Keratinocyte (primary cell): ENCODE measurements at regions not wholly inside any gene's neighbourhood (a gene's known extent, or its start where the extent isn't known, plus 50 kb on each side); places are given as distances from the start of the nearest gene placed in this dataset.

Source experiments
- DNase-seq: peaks from one replicate; pipeline ENCODE4 v3.0.0-alpha.2; 2011; ENCODE audit warnings: low read depth, missing footprints, low spot score
- FAIRE-seq: peaks from 2 replicates; lab custom pipeline; 2011; peaks lifted over from hg19 to GRCh38; lab: Jason Lieb, UNC
- H2AFZ ChIP-seq: 2 replicates; pipeline ENCODE4 v1.6.0; 2012; ENCODE audit warnings: low read length, control low read depth, inconsistent platforms; ENCODE audit not compliant: control insufficient read depth
- H3K27ac ChIP-seq: 2 replicates; pipeline ENCODE4 v1.5.1; 2011; ENCODE audit warnings: low read length; ENCODE audit not compliant: control insufficient read depth, insufficient read depth
- H3K27me3 ChIP-seq: 3 replicates; pipeline ENCODE4 v1.6.0; 2011; ENCODE audit warnings: low read length; ENCODE audit not compliant: control insufficient read depth, insufficient read depth; ENCODE audit errors: extremely low read depth
- H3K36me3 ChIP-seq, 2 experiments: 2 replicates in 1 of 2; 3 replicates in 1 of 2; pipeline ENCODE4 v1.5.1; 2011; ENCODE audit warnings: low read length in 2 of 2, mild to moderate bottlenecking in 1 of 2; ENCODE audit not compliant: control insufficient read depth in 2 of 2, insufficient read depth in 2 of 2; ENCODE audit errors: extremely low read depth in 1 of 2
- H3K4me1 ChIP-seq: 3 replicates; pipeline ENCODE4 v1.5.1; 2011; ENCODE audit warnings: low read length; ENCODE audit not compliant: control insufficient read depth, insufficient read depth; ENCODE audit errors: extremely low read depth
- H3K4me2 ChIP-seq: 3 replicates; pipeline ENCODE4 v1.6.0; 2011; ENCODE audit warnings: low read depth, low read length; ENCODE audit not compliant: control insufficient read depth, insufficient read depth; ENCODE audit errors: extremely low read depth
- H3K4me3 ChIP-seq, 3 experiments: fragments of 200-600 bp in 1 of 3; sonication (generic) in 1 of 3; 2 replicates in 2 of 3; 3 replicates in 1 of 3; pipeline ENCODE4 v1.5.1; 2011 to 2016; ENCODE audit warnings: low read length in 3 of 3, mild to moderate bottlenecking in 3 of 3, control low read depth in 2 of 3, inconsistent platforms in 1 of 3, low read depth in 1 of 3, mixed read lengths in 1 of 3, mixed run types in 1 of 3, moderate library complexity in 1 of 3; ENCODE audit not compliant: control insufficient read depth in 2 of 3, insufficient read depth in 2 of 3; ENCODE audit errors: extremely low read depth in 1 of 3
- H3K79me2 ChIP-seq: 2 replicates; pipeline ENCODE4 v1.6.0; 2012; ENCODE audit warnings: low read length; ENCODE audit not compliant: control insufficient read depth, insufficient read depth
- H3K9ac ChIP-seq: 3 replicates; pipeline ENCODE4 v1.6.0; 2011; ENCODE audit warnings: low read length; ENCODE audit not compliant: control insufficient read depth, insufficient read depth; ENCODE audit errors: extremely low read depth
- H3K9me1 ChIP-seq: 3 replicates; pipeline ENCODE4 v1.6.0; 2011; ENCODE audit warnings: low read length; ENCODE audit not compliant: control insufficient read depth, insufficient read depth; ENCODE audit errors: extremely low read depth
- H3K9me3 ChIP-seq: 2 replicates; pipeline ENCODE4 v1.5.1; 2012; ENCODE audit warnings: low read depth, low read length; ENCODE audit not compliant: control insufficient read depth
- H4K20me1 ChIP-seq: 3 replicates; pipeline ENCODE4 v1.6.0; 2011; ENCODE audit warnings: low read length; ENCODE audit not compliant: control insufficient read depth, insufficient read depth; ENCODE audit errors: extremely low read depth
- EZH2 ChIP-seq: IDR thresholded peaks from one replicate; pipeline ENCODE4 v1.6.1; 2012; ENCODE audit warnings: inconsistent platforms, mild to moderate bottlenecking, low read length, moderate library complexity
- dilution Hi-C: fragments of 300-500 bp; cut with MboI; formaldehyde crosslinking; loops from one replicate; pipeline ENCODE4 v1.7.0; 2020; ENCODE audit warnings: low sequenced_read_pairs; ENCODE audit not compliant: extremely low pct_ligation_motif_present
- TF ChIP-seq, protein P1 (sequence below), 3 experiments: IDR thresholded peaks in 1 of 3; conservative IDR thresholded peaks in 1 of 3; optimal IDR thresholded peaks in 1 of 3; 2 replicates in 2 of 3; 3 replicates in 1 of 3; pipeline versions ENCODE3 to v1.5.1; 2011; ENCODE audit warnings: low read length in 3 of 3, mild to moderate bottlenecking in 3 of 3, moderate library complexity in 2 of 3, control low read depth in 1 of 3, inconsistent platforms in 1 of 3; ENCODE audit not compliant: insufficient read depth in 2 of 3; ENCODE audit errors: extremely low read depth in 1 of 3

DNA sequence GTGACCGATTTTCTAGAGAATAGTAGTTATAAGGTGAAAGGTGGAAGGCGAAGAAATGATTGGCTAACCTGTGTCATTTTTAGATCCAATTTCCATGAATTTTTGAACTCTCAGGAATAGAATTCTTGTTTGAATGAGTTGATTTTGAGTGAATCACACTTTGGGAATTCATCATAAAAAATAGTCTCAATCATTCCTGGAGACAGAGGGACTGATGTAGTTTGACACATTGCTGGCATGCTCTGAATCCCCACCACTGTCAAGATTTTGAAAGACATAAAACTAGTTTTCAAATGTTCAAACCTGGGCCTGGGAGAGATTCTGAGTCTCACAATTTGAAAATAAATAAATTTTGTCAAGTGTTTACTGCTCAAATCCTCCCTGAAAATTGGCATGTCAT is 861.4 kb upstream of the RAG2 start:
- Histone ChIP-seq H4K20me1 (no peaks in the 10 kb centered on the region), H2AFZ (no peak overlapping the region), H3K4me3 (no peak overlapping the region), H3K4me1 (no peaks in the 10 kb centered on the region), H3K27me3 (no peaks in the 10 kb centered on the region), H3K79me2 (no peaks in the 10 kb centered on the region), H3K36me3 (no peaks in the 10 kb centered on the region), H3K9me1 (no peaks in the 10 kb centered on the region), H3K9ac (no peak overlapping the region), H3K4me2 (no peak overlapping the region), H3K27ac (no peak overlapping the region), H3K9me3 (no peaks in the 10 kb centered on the region)
- no peak for TF ChIP-seq EZH2
- TF ChIP-seq, protein P1, sequence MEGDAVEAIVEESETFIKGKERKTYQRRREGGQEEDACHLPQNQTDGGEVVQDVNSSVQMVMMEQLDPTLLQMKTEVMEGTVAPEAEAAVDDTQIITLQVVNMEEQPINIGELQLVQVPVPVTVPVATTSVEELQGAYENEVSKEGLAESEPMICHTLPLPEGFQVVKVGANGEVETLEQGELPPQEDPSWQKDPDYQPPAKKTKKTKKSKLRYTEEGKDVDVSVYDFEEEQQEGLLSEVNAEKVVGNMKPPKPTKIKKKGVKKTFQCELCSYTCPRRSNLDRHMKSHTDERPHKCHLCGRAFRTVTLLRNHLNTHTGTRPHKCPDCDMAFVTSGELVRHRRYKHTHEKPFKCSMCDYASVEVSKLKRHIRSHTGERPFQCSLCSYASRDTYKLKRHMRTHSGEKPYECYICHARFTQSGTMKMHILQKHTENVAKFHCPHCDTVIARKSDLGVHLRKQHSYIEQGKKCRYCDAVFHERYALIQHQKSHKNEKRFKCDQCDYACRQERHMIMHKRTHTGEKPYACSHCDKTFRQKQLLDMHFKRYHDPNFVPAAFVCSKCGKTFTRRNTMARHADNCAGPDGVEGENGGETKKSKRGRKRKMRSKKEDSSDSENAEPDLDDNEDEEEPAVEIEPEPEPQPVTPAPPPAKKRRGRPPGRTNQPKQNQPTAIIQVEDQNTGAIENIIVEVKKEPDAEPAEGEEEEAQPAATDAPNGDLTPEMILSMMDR (optimal IDR thresholded peaks at IDR 0.05 in 1 of 3, IDR thresholded peaks at IDR 0.05 in 1 of 3, conservative IDR thresholded peaks at IDR 0.05 in 1 of 3; ENCODE audit: extremely low read depth in 1 of 3, insufficient read depth in 2 of 3, low read length in 3 of 3) = no peak
- DNase-seq (no peak), FAIRE-seq (no peak)
- dilution Hi-C loops = no loop called here

DNA sequence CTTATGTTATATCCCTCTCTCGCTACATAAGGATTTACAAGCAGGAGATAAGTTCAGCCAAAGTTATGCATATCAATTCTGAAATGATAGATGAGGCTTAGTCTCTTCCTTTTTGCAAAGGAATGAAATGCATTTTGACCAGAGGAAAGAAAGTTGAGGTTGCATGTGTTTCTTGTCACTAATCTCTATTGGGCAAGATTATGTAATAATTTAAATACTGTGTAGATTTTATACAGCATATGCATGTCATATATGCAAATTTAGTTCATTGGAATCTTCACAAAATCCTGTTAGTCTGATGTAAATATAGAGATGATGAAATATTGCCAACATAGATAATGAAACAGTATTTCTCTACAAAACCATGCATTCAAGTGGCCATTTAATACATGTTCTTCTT is 858.7 kb upstream of the RAG2 start:
- FAIRE-seq (no peak), DNase-seq (no peak)
- H3K4me2 ChIP-seq = no peak overlapping the region
- TF ChIP-seq EZH2 = no peak
- TF ChIP-seq, protein P1 (optimal IDR thresholded peaks at IDR 0.05 in 1 of 3, IDR thresholded peaks at IDR 0.05 in 1 of 3, conservative IDR thresholded peaks at IDR 0.05 in 1 of 3; ENCODE audit: extremely low read depth in 1 of 3, insufficient read depth in 2 of 3, low read length in 3 of 3) = no peak
- no peak overlapping the region for H2AFZ ChIP-seq
- H3K9me1 ChIP-seq = no peaks in the 10 kb centered on the region
- H3K27ac ChIP-seq = no peak overlapping the region
- dilution Hi-C loops = no loop called here
- H3K4me1 ChIP-seq = no peaks in the 10 kb centered on the region
- no peak overlapping the region for H3K9ac ChIP-seq
- H4K20me1 ChIP-seq = no peaks in the 10 kb centered on the region
- H3K9me3 ChIP-seq = no peaks in the 10 kb centered on the region
- no peaks in the 10 kb centered on the region for H3K36me3 ChIP-seq
- H3K27me3 ChIP-seq = no peaks in the 10 kb centered on the region
- H3K4me3 ChIP-seq = no peak overlapping the region
- H3K79me2 ChIP-seq = no peaks in the 10 kb centered on the region
